Suppressor macrophage (primary cell): ENCODE measurements at regions not wholly inside any gene's neighbourhood (a gene's known extent, or its start where the extent isn't known, plus 50 kb on each side); places are given as distances from the start of the nearest gene placed in this dataset.
"Not testable (repeated sequence)": the region's sequence is repeated elsewhere in the genome, so short reads cannot be mapped to it uniquely, and the experiment has no call there.

ENCODE experiments used
- DNase-seq, 4 experiments: peaks; one replicate each; pipeline ENCODE4 v3.0.0-alpha.2; 2020 to 2022

- no peak for DNase-seq
Measured at GRCh38 chr2:242054406-242054805, 184.9 kb downstream of the RTP5 start.

- no peak for DNase-seq
Measured at GRCh38 chr2:242054881-242055801, 185.6 kb downstream of the RTP5 start.

GRCh38 chr2:242056026-242056425, 186.5 kb downstream of the RTP5 start:
- DNase-seq, result no peak

- DNase-seq, result no peak
Measured at GRCh38 chr2:242056785-242057184, 187.3 kb downstream of the RTP5 start.

- no peak for DNase-seq
Measured at GRCh38 chr2:242057379-242058040, 188.0 kb downstream of the RTP5 start.

- no peak for DNase-seq
Measured at GRCh38 chr2:242058116-242058680, 188.7 kb downstream of the RTP5 start.

GRCh38 chr2:242059566-242059965, 190.0 kb downstream of the RTP5 start:
- DNase-seq, result no peak

- DNase-seq, result peak in 1 of 4 experiments; percentile 8
Measured at GRCh38 chr2:242060212-242060835, 190.8 kb downstream of the RTP5 start.

- DNase-seq, result not testable (repeated sequence)
Measured at GRCh38 chr2:242061930-242062329, 192.4 kb downstream of the RTP5 start.

GRCh38 chr2:242063436-242063835, 193.9 kb downstream of the RTP5 start:
- DNase-seq, result no peak

- DNase-seq, result no peak
Measured at GRCh38 chr2:242063850-242064249, 194.3 kb downstream of the RTP5 start.

- no peak for DNase-seq
Measured at GRCh38 chr2:242064364-242065250, 195.1 kb downstream of the RTP5 start.

- no peak for DNase-seq
Measured at GRCh38 chr2:242065426-242065825, 195.9 kb downstream of the RTP5 start.

GRCh38 chr2:242069018-242069417, 199.5 kb downstream of the RTP5 start:
- no peak for DNase-seq

- DNase-seq, result not testable (repeated sequence)
Measured at GRCh38 chr2:242069938-242070395, 200.4 kb downstream of the RTP5 start.

- DNase-seq, result not testable (repeated sequence)
Measured at GRCh38 chr2:242070726-242071125, 201.2 kb downstream of the RTP5 start.

- peak; percentile 7 to 57 (median 38) for DNase-seq
Measured at GRCh38 chr2:242071377-242071776, 201.8 kb downstream of the RTP5 start.

- DNase-seq, result not testable (repeated sequence)
Measured at GRCh38 chr2:242071936-242072335, 202.4 kb downstream of the RTP5 start.

GRCh38 chr2:242075168-242075567, 205.6 kb downstream of the RTP5 start:
- DNase-seq, result no peak

- no peak for DNase-seq
Measured at GRCh38 chr2:242075696-242076095, 206.2 kb downstream of the RTP5 start.

- not testable (repeated sequence) for DNase-seq
Measured at GRCh38 chr2:242076184-242076583, 206.7 kb downstream of the RTP5 start.

- DNase-seq, result not testable (repeated sequence)
Measured at GRCh38 chr2:242078426-242078825, 208.9 kb downstream of the RTP5 start.
